ENCODE measurements at regions not wholly inside any gene's neighbourhood (a gene's known extent, or its start where the extent isn't known, plus 50 kb on each side); places are given as distances from the start of the nearest gene placed in this dataset.
"Not testable (repeated sequence)": the region's sequence is repeated elsewhere in the genome, so short reads cannot be mapped to it uniquely, and the experiment has no call there.

GRCh38 chr1:83208540-83208939 lies 790.4 kb downstream of the TTLL7 start:
- DNase-seq, result not testable (repeated sequence)

- not testable (repeated sequence) for DNase-seq
Measured at GRCh38 chr1:83194610-83195009, 804.3 kb downstream of the TTLL7 start.

- not testable (repeated sequence) for DNase-seq
Measured at GRCh38 chr1:83182033-83182728, 816.8 kb downstream of the TTLL7 start.

- DNase-seq, result not testable (repeated sequence)
Measured at GRCh38 chr1:83180621-83181020, 818.3 kb downstream of the TTLL7 start.

GRCh38 chr1:83167634-83168033 lies 831.3 kb downstream of the TTLL7 start:
- DNase-seq, result not testable (repeated sequence)

GRCh38 chr1:83163879-83164475 lies 835.0 kb downstream of the TTLL7 start:
- not testable (repeated sequence) for DNase-seq

GRCh38 chr1:83158924-83159323 lies 840.0 kb downstream of the TTLL7 start:
- not testable (repeated sequence) for DNase-seq

- not testable (repeated sequence) for DNase-seq
Measured at GRCh38 chr1:83154306-83154705, 844.6 kb downstream of the TTLL7 start.

GRCh38 chr1:83151167-83151898 lies 847.6 kb downstream of the TTLL7 start:
- DNase-seq, result not testable (repeated sequence)

GRCh38 chr1:83150479-83150878 lies 848.5 kb downstream of the TTLL7 start:
- DNase-seq, result not testable (repeated sequence)

- not testable (repeated sequence) for DNase-seq
Measured at GRCh38 chr1:83145820-83146219, 853.1 kb downstream of the TTLL7 start.

- not testable (repeated sequence) for DNase-seq
Measured at GRCh38 chr1:83142802-83143201, 856.1 kb downstream of the TTLL7 start.

- not testable (repeated sequence) for DNase-seq
Measured at GRCh38 chr1:83135524-83136157, 863.3 kb downstream of the TTLL7 start.

- DNase-seq, result not testable (repeated sequence)
Measured at GRCh38 chr1:83134322-83135014, 864.5 kb downstream of the TTLL7 start.

GRCh38 chr1:83131692-83131955 lies 867.3 kb downstream of the TTLL7 start:
- DNase-seq, result no peak

GRCh38 chr1:83130886-83131691 lies 867.8 kb downstream of the TTLL7 start:
- DNase-seq, result no peak

GRCh38 chr1:83129107-83129506 lies 869.8 kb downstream of the TTLL7 start:
- no peak for DNase-seq

- no peak for DNase-seq
Measured at GRCh38 chr1:83125456-83125855, 873.5 kb downstream of the TTLL7 start.

- no peak for DNase-seq
Measured at GRCh38 chr1:83123019-83123418, 875.9 kb downstream of the TTLL7 start.

GRCh38 chr1:83118472-83118871 lies 880.5 kb downstream of the TTLL7 start:
- DNase-seq, result no peak

- DNase-seq, result not testable (repeated sequence)
Measured at GRCh38 chr1:83117030-83117429, 881.9 kb downstream of the TTLL7 start.

GRCh38 chr1:83115785-83116184 lies 883.1 kb downstream of the TTLL7 start:
- no peak for DNase-seq

Measured in DMS79 treated with DMSO at 0.1 percent for 48 hours (cell line).